ENCODE measurements at regions not wholly inside any gene's neighbourhood (a gene's known extent, or its start where the extent isn't known, plus 50 kb on each side); places are given as distances from the start of the nearest gene placed in this dataset.

DNA sequence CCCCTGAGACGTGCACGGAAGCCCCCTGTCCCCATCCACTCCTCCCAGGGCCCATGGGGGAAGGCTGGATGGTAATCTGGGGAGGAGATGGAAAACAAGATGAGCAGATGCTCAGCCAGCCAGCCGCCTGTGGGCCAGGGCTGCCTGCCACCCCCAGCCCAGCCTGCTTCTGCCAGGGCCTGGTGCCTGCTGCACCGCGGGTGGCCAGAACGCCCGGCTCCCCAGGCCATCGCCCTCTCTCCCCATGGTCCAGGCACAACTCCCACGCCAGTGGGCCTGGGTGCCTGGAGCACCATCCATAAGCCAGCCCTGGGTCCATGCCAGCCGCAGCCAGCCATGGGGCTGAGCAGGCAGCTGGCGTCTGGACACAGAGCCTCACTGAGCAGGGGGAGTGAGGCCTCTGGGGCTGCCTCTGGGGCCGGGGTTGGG is 57.2 kb upstream of the ELN start:
- TF ChIP-seq, protein P1, sequence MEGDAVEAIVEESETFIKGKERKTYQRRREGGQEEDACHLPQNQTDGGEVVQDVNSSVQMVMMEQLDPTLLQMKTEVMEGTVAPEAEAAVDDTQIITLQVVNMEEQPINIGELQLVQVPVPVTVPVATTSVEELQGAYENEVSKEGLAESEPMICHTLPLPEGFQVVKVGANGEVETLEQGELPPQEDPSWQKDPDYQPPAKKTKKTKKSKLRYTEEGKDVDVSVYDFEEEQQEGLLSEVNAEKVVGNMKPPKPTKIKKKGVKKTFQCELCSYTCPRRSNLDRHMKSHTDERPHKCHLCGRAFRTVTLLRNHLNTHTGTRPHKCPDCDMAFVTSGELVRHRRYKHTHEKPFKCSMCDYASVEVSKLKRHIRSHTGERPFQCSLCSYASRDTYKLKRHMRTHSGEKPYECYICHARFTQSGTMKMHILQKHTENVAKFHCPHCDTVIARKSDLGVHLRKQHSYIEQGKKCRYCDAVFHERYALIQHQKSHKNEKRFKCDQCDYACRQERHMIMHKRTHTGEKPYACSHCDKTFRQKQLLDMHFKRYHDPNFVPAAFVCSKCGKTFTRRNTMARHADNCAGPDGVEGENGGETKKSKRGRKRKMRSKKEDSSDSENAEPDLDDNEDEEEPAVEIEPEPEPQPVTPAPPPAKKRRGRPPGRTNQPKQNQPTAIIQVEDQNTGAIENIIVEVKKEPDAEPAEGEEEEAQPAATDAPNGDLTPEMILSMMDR (IDR thresholded peaks at IDR 0.05), result no peak
- intact Hi-C loops (cut with DNase I), result no loop called here
- Histone ChIP-seq H3K36me3 (no peaks in the 10 kb centered on the region), H3K27me3 (ENCODE audit: low read depth) (no peaks in the 10 kb centered on the region), H3K9me3 (no peaks in the 10 kb centered on the region), H3K4me1 (no peaks in the 10 kb centered on the region), H3K4me3 (no peak overlapping the region), H3K27ac (no peak overlapping the region)
- DNase-seq (peak; percentile 35), ATAC-seq (no peak)

DNA sequence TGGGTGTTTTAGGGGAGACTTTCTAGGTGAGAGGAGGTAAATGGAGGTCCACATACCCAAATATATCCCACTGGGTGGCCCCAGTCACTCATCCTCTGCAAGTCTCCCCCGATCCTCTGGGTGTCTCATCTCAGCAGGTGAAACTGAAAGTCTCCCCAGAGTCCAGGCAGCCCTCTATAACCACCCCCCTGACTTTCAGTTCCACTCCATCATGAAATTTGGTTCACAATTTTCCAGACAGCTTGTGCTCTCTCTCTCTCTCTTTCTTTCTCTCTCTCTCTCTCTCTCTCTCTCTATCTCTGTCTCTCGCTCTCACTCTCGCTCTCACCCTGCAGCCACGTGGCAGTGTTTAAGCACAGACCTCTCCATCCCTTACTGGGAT is 56.7 kb upstream of the ELN start:
- H3K36me3 ChIP-seq, result no peaks in the 10 kb centered on the region
- no peaks in the 10 kb centered on the region for H3K27me3 ChIP-seq (ENCODE audit: low read depth)
- intact Hi-C loops (cut with DNase I), result no loop called here
- DNase-seq, result no peak
- H3K4me3 ChIP-seq, result no peak overlapping the region
- H3K9me3 ChIP-seq, result no peaks in the 10 kb centered on the region
- H3K27ac ChIP-seq, result no peak overlapping the region
- ATAC-seq, result no peak
- TF ChIP-seq, protein P1 (IDR thresholded peaks at IDR 0.05), result no peak
- H3K4me1 ChIP-seq, result no peaks in the 10 kb centered on the region

DNA sequence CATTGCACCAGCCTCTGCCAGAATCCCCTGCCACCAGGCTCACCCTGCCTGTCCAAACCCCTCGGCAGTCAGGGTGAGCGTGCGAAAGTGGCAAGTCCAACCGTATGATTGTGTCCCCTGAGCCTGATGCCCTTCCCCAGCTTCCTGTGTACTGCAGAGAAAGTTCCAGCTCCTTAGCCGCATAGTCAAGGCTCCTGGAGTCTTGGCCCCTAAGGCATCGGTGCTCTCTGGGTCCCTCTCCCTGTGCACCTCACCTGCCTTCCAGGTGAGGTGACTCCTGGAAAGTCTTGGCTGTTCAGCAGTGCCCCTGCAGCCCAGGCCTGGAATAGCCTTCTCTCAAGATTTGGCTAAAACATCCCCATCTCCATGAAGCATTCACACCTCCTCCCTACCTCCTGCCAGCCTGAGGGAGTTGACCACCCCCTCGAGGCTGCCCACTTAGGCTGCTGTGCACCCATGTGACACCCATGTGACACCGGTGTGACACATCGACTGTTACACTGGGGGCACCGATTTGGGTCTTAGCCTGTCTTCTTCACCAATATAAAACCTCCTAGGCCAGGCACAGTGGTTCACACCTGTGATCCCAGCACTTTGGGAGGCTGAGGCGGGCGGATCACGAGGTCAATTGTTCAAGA is 56.1 kb upstream of the ELN start:
- Histone ChIP-seq H3K4me1 (no peaks in the 10 kb centered on the region), H3K27ac (no peak overlapping the region), H3K27me3 (ENCODE audit: low read depth) (no peaks in the 10 kb centered on the region), H3K9me3 (no peaks in the 10 kb centered on the region), H3K36me3 (no peaks in the 10 kb centered on the region), H3K4me3 (no peak overlapping the region)
- ATAC-seq, result no peak
- TF ChIP-seq, protein P1 (IDR thresholded peaks at IDR 0.05), result no peak
- intact Hi-C loops (cut with DNase I), result no loop called here
- DNase-seq, result peak; percentile 17

GRCh38 chr7:73972614-73973013 is 55.4 kb upstream of the ELN start:
- Histone ChIP-seq H3K27ac (no peak overlapping the region), H3K27me3 (ENCODE audit: low read depth) (no peaks in the 10 kb centered on the region), H3K4me1 (no peaks in the 10 kb centered on the region), H3K36me3 (no peaks in the 10 kb centered on the region), H3K4me3 (no peak overlapping the region), H3K9me3 (no peaks in the 10 kb centered on the region)
- TF ChIP-seq, protein P1 (IDR thresholded peaks at IDR 0.05), result no peak
- ATAC-seq (no peak), DNase-seq (peak; percentile 10)
- intact Hi-C loops (cut with DNase I), result no loop called here

- no peaks in the 10 kb centered on the region for H3K9me3 ChIP-seq
- no peak overlapping the region for H3K27ac ChIP-seq
- TF ChIP-seq, protein P1 (IDR thresholded peaks at IDR 0.05), result no peak
- intact Hi-C loops (cut with DNase I), result no loop called here
- no peaks in the 10 kb centered on the region for H3K4me1 ChIP-seq
- H3K27me3 ChIP-seq (ENCODE audit: low read depth), result no peaks in the 10 kb centered on the region
- DNase-seq (peak; percentile 41), ATAC-seq (no peak)
- H3K36me3 ChIP-seq, result no peaks in the 10 kb centered on the region
- no peak overlapping the region for H3K4me3 ChIP-seq
Observed at GRCh38 chr7:73973091-73973490, 54.9 kb upstream of the ELN start.

Data from lower lobe of right lung (tissue), 2 donors.